ENCODE measurements at regions not wholly inside any gene's neighbourhood (a gene's known extent, or its start where the extent isn't known, plus 50 kb on each side); places are given as distances from the start of the nearest gene placed in this dataset.

GRCh38 chr4:187157380-187157958 is 433.8 kb upstream of the FAT1 start:
- H3K9me3 Mint-ChIP-seq, result peaks cover 6% of the 10 kb centered on the region
- no peaks in the 10 kb centered on the region for H3K27me3 Mint-ChIP-seq
- no peak overlapping the region for H3K4me3 Mint-ChIP-seq
- no peak overlapping the region for H3K27ac Mint-ChIP-seq
- ChIA-PET POLR2A (no interaction called here), CTCF (no interaction called here)
- TF ChIP-seq CTCF (IDR thresholded peaks at IDR 0.05), result no peak
- ATAC-seq (ENCODE audit: low read depth), result no peak
- intact Hi-C loops (cut with micrococcal nuclease), result no loop called here
- DNase-seq, result no peak
- no peaks in the 10 kb centered on the region for H3K36me3 Mint-ChIP-seq (ENCODE audit: low read depth)
- H3K4me1 Mint-ChIP-seq, result no peaks in the 10 kb centered on the region

DNA sequence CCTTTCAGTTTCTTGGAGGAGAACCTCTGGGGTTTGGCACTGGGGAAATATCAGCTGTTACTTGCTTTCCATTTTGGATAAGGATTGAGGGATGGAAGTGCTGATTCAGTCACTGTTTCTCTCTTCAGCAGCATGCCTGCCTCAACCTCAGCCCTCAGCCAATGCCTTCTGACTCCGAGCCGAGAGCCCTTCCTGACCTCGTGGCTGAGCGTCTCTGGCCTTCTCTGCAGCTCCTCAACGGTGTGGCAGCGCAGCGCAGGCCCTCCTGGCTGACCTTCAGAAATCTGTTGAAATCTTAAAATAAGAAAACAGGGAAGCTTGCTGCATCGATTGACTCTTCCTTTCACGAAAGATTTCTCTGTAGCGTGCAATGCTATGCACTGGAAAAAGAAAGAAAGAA is 434.3 kb upstream of the FAT1 start:
- H3K27ac Mint-ChIP-seq, result no peak overlapping the region
- ChIA-PET POLR2A (no interaction called here), CTCF (no interaction called here)
- ATAC-seq (ENCODE audit: low read depth), result no peak
- H3K4me1 Mint-ChIP-seq, result no peaks in the 10 kb centered on the region
- no peak for TF ChIP-seq CTCF (IDR thresholded peaks at IDR 0.05)
- peaks cover 6% of the 10 kb centered on the region for H3K9me3 Mint-ChIP-seq
- H3K4me3 Mint-ChIP-seq, result no peak overlapping the region
- intact Hi-C loops (cut with micrococcal nuclease), result no loop called here
- DNase-seq, result no peak
- H3K27me3 Mint-ChIP-seq, result no peaks in the 10 kb centered on the region
- no peaks in the 10 kb centered on the region for H3K36me3 Mint-ChIP-seq (ENCODE audit: low read depth)

GRCh38 chr4:187160486-187160885 is 436.8 kb upstream of the FAT1 start:
- no peak for TF ChIP-seq CTCF (IDR thresholded peaks at IDR 0.05)
- ATAC-seq (ENCODE audit: low read depth) (no peak), DNase-seq (no peak)
- no peak overlapping the region for H3K27ac Mint-ChIP-seq
- intact Hi-C loops (cut with micrococcal nuclease), result no loop called here
- H3K4me1 Mint-ChIP-seq, result no peaks in the 10 kb centered on the region
- H3K9me3 Mint-ChIP-seq, result peaks cover 6% of the 10 kb centered on the region
- ChIA-PET CTCF (no interaction called here), POLR2A (no interaction called here)
- no peaks in the 10 kb centered on the region for H3K27me3 Mint-ChIP-seq
- no peak overlapping the region for H3K4me3 Mint-ChIP-seq
- H3K36me3 Mint-ChIP-seq (ENCODE audit: low read depth), result no peaks in the 10 kb centered on the region

- H3K4me3 Mint-ChIP-seq, result no peak overlapping the region
Observed at GRCh38 chr4:187166886-187167512, 443.3 kb upstream of the FAT1 start.

More at GRCh38 chr4:187166886-187167512, 443.3 kb upstream of the FAT1 start:
- ChIA-PET CTCF (no interaction called here), POLR2A (no interaction called here)
- DNase-seq, result no peak
- TF ChIP-seq CTCF (IDR thresholded peaks at IDR 0.05), result no peak
- Mint-ChIP-seq H3K36me3 (ENCODE audit: low read depth) (no peaks in the 10 kb centered on the region), H3K27me3 (no peaks in the 10 kb centered on the region), H3K9me3 (peaks cover 4% of the 10 kb centered on the region), H3K4me1 (no peaks in the 10 kb centered on the region), H3K27ac (no peak overlapping the region)
- intact Hi-C loops (cut with micrococcal nuclease), result no loop called here
- ATAC-seq (ENCODE audit: low read depth), result no peak
